Activated CD4-positive, alpha-beta T cell treated with anti-CD3 and anti-CD28 coated beads, Interleukin-2, Interleukin-4, amounts not matched to agents 100 ng/mL and 50 ng/mL, durations not matched to agents 16 hours and 8 hours (primary cell): ENCODE measurements at regions not wholly inside any gene's neighbourhood (a gene's known extent, or its start where the extent isn't known, plus 50 kb on each side); places are given as distances from the start of the nearest gene placed in this dataset.
A peak's percentile ranks its signal among the peaks of the same experiment; 100 is the strongest.

Experiments
- DNase-seq: peaks from one replicate; pipeline ENCODE4 v3.0.0-alpha.2; 2020; ENCODE audit warnings: low spot score

DNA sequence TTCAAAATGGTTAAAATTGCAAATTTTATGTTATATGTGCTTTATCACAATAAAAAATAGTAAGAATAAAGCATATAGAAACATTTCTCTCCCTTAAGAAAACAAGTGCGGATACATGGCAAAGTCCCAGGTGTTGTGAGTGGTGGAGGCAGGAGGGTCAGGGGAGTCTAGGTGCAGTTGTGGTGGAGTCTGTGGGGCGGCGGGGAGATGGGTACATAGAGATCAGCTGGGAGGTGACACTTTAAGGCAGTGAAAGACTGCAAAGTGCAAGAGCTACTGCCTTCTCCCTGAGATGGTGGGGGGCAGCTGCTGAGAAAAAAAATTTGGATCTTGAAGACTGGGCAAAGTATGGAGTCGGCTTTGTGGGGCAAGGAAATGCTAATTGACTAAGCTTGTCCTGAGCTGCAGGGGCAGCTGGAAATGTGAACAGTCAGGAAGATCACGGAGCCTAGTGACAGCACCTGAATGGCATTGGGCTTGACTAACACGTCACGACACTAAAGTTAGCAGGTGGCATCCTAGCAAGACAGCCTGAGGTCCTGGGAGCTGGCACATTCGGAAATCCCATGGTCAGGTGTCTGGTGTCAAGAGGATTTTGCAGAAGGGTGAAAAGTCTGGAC is 72.9 kb upstream of the IRS2 start:
- DNase-seq = no peak

GRCh38 chr13:109858319-109858718 is 71.9 kb upstream of the IRS2 start:
- DNase-seq = no peak

DNA sequence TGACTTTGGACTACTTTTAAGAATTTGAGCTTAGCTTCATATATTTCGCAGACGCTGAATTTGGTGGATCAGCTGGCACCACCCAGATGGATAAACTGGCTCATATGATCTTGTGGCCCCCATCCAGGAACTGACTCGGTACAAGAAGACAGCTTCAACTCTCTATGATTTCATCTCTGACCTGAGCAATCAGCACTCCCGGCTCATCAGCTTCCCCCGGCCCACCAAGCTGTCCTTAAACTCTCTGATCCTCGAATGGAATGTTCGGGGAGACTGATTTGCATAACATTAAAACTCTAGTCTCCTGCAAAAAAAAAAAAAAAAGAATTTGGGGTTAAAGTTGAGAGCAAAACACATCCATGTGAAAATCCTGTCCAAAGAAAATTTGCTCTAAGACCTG is 71.4 kb upstream of the IRS2 start:
- DNase-seq = no peak

DNA sequence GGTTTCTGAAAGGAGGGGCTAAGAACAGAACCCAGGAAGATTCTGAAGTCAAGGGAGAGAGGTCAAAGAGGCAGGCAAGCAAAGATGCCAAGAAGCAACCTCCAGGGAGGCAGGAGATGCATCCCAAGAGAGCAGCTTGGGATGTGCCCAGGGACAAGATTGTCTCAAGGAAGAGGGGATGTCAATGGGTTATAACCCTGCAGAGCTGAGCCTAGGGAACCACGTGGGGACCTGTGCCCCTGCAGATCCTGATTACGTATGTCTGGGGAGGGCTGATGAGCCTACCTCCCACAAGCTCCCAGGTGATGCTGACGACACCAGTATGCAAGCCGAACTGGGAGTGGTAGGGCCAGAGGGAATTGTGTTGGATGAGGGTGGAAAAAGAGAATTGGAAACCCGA is 70.9 kb upstream of the IRS2 start:
- DNase-seq = no peak

- DNase-seq = no peak
Observed at GRCh38 chr13:109856350-109856749, 70.0 kb upstream of the IRS2 start.

DNA sequence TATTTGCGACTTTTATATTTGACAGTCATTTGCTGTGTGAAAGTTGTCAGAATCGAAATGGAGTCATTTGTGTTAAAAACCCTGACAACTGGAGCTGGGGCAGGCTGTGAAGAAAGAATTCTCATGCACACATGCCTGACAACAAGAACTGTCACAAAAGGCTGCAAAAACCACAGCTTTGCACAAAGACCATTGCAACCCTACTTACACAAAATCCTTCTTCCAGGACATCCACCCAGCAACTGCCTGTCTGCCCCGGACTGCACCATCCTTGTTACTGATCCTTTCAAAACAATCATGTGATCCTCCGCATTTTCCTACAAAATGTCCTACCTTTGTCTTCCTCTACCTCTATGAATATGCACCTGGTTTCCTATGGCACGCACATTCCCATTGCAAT is 66.8 kb upstream of the IRS2 start:
- DNase-seq = no peak

DNA sequence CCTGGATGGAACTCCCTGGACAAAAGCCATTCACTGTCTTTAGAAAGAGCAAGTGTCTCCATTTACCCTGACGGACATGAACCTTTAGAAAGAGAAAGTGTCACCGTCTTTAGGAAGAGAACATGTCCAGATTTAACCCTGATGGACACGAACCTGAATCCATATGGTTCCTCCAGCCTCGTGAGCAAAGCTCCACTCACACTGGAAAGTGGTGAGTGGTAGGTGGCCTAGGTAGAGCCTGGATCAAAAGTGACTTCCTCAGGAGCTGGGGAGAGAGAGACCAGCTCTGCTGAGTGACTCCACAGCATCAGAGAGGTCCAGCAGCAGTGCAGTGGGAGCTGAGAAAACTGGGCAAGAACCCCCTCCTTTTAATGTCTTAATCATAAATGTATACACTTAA is 59.8 kb upstream of the IRS2 start:
- DNase-seq = no peak

GRCh38 chr13:109844396-109844795 is 58.0 kb upstream of the IRS2 start:
- no peak for DNase-seq

DNA sequence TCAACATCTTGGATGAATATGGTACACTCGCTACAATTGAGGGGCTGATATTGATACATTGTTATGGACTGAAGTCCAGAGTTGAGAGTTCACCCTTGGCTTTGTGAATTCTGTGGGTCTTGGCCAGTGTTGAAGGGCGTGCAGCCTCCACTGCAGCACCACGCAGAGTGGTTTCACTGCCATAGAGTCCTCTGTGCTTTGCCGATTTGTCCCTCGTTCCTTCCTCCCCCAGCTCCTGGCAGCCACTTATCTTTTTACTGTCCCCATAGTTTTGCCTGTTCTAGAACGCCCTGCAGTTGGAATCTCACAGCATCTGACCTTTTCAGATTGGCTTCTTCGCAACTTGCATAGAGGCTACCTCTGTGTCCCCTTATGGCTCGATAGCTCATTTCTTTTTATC is 57.3 kb upstream of the IRS2 start:
- no peak for DNase-seq

- no peak for DNase-seq
Observed at GRCh38 chr13:109842212-109842920, 56.0 kb upstream of the IRS2 start.

DNA sequence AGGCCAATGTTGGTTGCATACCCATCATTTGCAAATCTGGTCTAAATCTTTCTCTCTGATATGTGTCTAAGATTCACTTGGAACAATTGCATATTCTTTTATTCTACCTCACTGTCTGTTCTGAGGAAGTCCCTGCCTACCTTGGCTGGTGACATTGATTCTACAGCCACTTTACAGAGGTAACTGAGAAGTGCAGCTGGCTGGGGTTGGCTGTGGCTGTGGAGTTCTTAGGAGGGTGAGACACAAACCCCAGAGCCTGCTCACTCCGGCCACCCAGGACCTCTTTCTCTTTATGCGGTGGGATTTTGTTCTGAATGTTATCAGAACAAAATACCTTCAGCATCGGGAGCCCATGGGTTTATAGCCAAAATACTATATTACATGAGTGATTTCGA is 54.5 kb upstream of the IRS2 start:
- DNase-seq = no peak

DNA sequence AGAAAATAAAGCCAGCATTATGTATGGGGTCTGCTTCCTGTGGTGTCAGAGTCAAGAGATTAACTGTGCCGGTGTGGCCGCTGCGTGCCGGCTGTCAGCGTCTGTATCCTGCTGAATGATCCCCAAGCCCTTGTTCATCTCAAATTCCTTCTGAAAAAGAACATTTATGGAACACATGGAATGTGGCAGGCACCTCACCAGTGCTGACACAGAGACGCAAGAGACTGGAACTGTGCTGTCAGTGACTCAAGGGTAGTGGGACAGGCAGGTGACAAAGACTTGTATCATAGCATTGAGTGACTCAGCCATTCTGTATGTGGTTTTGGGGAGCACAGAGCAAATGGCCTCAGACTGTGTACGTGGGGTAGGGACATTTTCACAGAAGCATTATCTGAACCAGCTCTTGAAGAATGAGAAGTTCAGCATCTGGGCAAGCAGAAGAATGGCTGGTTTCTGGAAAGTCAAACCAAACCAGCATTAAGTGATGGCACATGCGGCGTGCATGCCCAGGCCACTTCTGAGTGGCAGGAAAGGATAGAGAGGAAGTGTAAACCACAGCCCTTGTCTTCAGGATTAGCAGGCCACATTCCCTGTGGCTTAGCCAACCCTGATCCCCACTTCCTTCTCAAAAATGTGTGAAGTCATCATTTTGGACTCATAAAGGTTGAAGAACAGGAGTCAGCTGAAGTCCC is 54.0 kb upstream of the IRS2 start:
- DNase-seq = peak; percentile 37

- no peak for DNase-seq
Observed at GRCh38 chr13:109836629-109837607, 50.5 kb upstream of the IRS2 start.
